ENCODE measurements at regions not wholly inside any gene's neighbourhood (a gene's known extent, or its start where the extent isn't known, plus 50 kb on each side); places are given as distances from the start of the nearest gene placed in this dataset.

- Histone ChIP-seq H3K4me3 (replicated peaks; ENCODE audit: low read depth, low read length) (no peak overlapping the region), H3K27me3 (replicated peaks; ENCODE audit: control insufficient read depth, insufficient read depth, low read length) (no peaks in the 10 kb centered on the region; the same call in 1 of the 2 replicates), H3K36me3 (ENCODE audit: control insufficient read depth, insufficient read depth, low read length) (no peaks in the 10 kb centered on the region)
- no peak for DNase-seq (ENCODE audit: extremely low read depth, insufficient read length)
- TF ChIP-seq, protein P1, sequence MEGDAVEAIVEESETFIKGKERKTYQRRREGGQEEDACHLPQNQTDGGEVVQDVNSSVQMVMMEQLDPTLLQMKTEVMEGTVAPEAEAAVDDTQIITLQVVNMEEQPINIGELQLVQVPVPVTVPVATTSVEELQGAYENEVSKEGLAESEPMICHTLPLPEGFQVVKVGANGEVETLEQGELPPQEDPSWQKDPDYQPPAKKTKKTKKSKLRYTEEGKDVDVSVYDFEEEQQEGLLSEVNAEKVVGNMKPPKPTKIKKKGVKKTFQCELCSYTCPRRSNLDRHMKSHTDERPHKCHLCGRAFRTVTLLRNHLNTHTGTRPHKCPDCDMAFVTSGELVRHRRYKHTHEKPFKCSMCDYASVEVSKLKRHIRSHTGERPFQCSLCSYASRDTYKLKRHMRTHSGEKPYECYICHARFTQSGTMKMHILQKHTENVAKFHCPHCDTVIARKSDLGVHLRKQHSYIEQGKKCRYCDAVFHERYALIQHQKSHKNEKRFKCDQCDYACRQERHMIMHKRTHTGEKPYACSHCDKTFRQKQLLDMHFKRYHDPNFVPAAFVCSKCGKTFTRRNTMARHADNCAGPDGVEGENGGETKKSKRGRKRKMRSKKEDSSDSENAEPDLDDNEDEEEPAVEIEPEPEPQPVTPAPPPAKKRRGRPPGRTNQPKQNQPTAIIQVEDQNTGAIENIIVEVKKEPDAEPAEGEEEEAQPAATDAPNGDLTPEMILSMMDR (IDR thresholded peaks at IDR 0.05; ENCODE audit: insufficient read depth, low read length, poor library complexity, severe bottlenecking) = no peak
These were observed 263.0 kb upstream of the ATP11B start for GRCh38 chr3:182530316-182530715.

GRCh38 chr3:182533394-182533793, 259.9 kb upstream of the ATP11B start:
- TF ChIP-seq, protein P1 (IDR thresholded peaks at IDR 0.05; ENCODE audit: insufficient read depth, low read length, poor library complexity, severe bottlenecking) = no peak
- H3K4me3 ChIP-seq (replicated peaks; ENCODE audit: low read depth, low read length) = no peak overlapping the region
- DNase-seq (ENCODE audit: extremely low read depth, insufficient read length) = no peak

GRCh38 chr3:182544542-182544941, 248.8 kb upstream of the ATP11B start:
- TF ChIP-seq, protein P1 (IDR thresholded peaks at IDR 0.05; ENCODE audit: insufficient read depth, low read length, poor library complexity, severe bottlenecking) = no peak
- Histone ChIP-seq H3K36me3 (ENCODE audit: control insufficient read depth, insufficient read depth, low read length) (no peaks in the 10 kb centered on the region), H3K27me3 (replicated peaks; ENCODE audit: control insufficient read depth, insufficient read depth, low read length) (no peaks in the 10 kb centered on the region), H3K4me3 (replicated peaks; ENCODE audit: low read depth, low read length) (no peak overlapping the region)
- DNase-seq (ENCODE audit: extremely low read depth, insufficient read length) = no peak

More at GRCh38 chr3:182533394-182533793, 259.9 kb upstream of the ATP11B start:
- no peaks in the 10 kb centered on the region; the same call in 1 of the 2 replicates for H3K27me3 ChIP-seq (replicated peaks; ENCODE audit: control insufficient read depth, insufficient read depth, low read length)
- no peaks in the 10 kb centered on the region for H3K36me3 ChIP-seq (ENCODE audit: control insufficient read depth, insufficient read depth, low read length)

GRCh38 chr3:182562274-182562673, 231.0 kb upstream of the ATP11B start:
- Histone ChIP-seq H3K36me3 (ENCODE audit: control insufficient read depth, insufficient read depth, low read length) (no peaks in the 10 kb centered on the region), H3K27me3 (replicated peaks; ENCODE audit: control insufficient read depth, insufficient read depth, low read length) (no peaks in the 10 kb centered on the region), H3K4me3 (replicated peaks; ENCODE audit: low read depth, low read length) (no peak overlapping the region)
- TF ChIP-seq, protein P1 (IDR thresholded peaks at IDR 0.05; ENCODE audit: insufficient read depth, low read length, poor library complexity, severe bottlenecking) = no peak
- DNase-seq (ENCODE audit: extremely low read depth, insufficient read length) = no peak

DNA sequence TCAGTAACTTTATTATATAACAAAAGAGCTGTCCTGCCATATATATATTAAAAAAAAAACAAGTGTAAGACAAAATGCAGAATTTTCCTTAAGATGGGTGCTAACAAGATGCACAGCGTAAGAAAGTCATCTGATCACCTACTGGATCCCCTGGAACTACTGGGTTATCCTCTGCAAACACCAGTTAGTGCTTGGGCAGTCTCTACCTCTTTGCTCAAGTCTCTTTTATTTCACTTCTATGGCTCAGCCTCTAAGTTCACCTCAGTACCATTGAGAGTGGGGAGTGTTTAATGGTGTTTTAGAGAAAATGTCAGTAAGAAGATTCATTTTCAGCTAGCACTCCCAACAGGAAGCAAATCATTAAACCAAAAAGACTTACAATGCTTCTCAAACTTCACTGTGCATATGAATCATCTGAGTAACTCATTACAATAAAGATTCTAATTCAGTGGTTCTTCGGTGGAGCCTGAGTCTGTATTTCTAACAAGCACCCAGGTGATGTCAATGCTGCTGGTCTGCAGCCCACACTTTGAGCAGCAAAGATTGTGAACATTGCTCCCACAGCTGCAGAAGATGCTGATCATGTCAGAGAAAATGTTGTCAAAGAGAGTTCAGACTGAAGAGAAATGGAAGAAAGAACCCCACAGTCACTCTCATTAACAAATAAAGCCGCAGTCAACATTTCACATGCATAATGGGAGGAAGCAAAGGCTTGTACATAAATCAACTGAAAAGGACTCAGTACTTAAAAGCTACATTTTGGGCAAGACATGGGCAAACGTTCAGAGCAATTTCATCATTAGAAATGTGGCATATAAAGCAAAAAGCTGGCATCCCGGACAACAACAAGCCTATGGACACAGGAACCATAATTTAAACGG, 227.1 kb upstream of the ATP11B start:
- TF ChIP-seq, protein P1 (IDR thresholded peaks at IDR 0.05; ENCODE audit: insufficient read depth, low read length, poor library complexity, severe bottlenecking) = no peak
- H3K36me3 ChIP-seq (ENCODE audit: control insufficient read depth, insufficient read depth, low read length) = no peaks in the 10 kb centered on the region
- no peaks in the 10 kb centered on the region for H3K27me3 ChIP-seq (replicated peaks; ENCODE audit: control insufficient read depth, insufficient read depth, low read length)
- no peak overlapping the region for H3K4me3 ChIP-seq (replicated peaks; ENCODE audit: low read depth, low read length)
- no peak for DNase-seq (ENCODE audit: extremely low read depth, insufficient read length)
